Fibroblast of skin of right biceps (primary cell): ENCODE measurements at regions not wholly inside any gene's neighbourhood (a gene's known extent, or its start where the extent isn't known, plus 50 kb on each side); places are given as distances from the start of the nearest gene placed in this dataset.
"Not testable (repeated sequence)": the region's sequence is repeated elsewhere in the genome, so short reads cannot be mapped to it uniquely, and the experiment has no call there.

Source experiments
- DNase-seq: peaks from one replicate; pipeline ENCODE4 v3.0.0-alpha.2; 2013

DNA sequence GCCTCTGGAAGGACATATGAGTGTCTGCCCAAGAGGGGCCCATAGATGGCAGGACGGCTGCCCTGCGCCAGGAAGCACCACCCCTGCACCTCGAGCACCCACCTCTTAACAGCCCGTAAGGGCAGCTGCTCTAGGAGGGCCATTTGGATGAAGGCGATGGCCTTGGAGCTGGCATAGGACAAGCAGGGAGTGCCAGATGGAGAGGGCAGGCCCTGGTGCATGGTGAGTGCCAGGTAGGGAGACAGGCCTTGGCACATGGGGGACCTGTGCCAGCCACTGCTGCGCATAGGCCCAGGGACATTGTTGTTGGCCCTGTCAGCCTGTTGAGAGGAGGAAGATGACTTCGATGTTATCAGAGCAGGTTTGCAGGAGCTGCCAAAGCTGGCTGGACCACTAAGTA lies 134.2 kb downstream of the SLC25A46 start:
- no peak for DNase-seq

DNA sequence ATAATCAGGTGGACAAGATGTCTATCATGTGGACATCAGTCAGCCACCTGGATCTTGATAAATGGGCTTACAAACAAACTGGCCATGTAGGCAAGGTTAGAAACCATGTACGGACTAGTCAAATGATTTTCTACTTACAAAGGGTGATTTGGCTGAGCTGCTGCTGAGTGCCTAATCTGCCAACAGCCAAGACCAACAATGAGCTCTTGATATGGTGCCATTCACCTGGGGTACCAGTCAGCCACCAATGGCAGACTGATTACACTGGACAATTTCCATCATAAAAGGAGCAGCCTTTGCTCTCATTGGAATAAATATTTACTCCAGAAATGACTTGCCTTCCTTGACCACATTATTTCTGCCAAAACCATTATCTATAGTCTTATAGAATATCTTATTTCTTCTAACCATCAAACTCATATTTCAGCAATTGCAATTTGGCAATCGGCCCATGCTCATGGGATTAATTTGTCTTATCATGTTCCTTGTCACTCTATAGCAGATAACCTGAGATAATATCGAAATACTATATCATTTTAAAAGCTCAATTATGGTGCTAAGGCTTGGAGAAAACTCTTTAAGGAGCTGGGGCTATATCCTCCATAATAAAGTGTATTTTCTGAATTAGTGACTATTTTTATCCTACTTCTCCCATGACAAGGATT lies 135.1 kb downstream of the SLC25A46 start:
- no peak for DNase-seq

DNA sequence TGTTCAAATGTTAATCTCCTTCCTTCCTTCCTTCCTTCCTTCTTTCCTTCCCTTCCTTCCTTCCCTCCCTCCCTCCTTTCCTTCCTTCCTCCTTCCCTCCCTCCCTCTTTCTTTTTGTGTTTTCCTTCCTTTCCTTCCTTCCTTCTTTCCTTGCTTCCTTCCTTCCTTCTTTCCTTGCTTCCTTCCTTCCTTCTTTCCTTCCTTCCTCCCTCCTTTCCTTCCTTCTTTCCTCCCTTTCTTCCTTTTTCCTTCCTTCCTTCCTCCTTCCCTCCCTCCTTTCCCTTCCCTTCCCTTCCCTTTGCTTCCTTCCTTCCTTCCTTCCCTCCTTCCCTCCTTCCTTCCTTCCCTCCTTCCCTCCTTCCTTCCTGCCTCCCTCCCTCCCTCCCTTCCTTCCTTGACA lies 136.3 kb downstream of the SLC25A46 start:
- not testable (repeated sequence) for DNase-seq

DNA sequence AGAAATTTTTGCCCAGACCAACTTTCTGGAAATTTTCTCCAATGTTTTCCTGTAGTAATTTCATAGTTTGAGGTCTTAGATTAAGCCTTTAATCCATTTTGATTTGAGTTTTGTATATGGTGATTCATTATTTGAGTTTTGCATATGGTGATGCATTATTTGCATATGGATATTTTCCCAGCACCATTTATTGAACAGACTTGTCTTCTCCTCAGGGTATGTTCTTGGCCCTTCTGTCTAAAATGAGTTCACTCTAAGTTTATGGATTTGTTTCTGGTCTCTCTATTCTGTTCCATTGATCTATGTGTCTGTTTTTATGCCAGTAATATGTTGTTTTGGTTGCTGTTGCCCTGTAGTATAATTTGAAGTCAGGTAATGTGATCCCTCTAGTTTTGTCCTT lies 139.3 kb downstream of the SLC25A46 start:
- no peak for DNase-seq

DNA sequence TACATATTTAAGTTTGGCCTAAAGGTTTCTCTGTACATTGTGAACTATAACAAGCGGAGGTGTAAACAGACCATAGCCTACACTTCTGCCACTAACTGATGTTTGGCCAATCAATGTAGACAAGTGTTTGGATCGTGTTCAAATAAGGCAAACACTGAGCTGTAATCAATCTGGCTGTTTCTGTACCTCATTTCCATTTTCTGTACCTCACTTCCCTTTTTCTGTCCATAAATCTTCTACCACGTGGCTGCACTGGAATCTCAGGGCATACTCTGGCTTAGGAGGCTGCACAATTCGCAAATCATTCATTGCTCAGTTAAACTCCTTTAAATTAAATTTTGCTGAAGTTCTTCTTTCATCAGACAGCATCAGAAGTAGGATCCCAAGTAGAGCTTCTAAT lies 140.9 kb downstream of the SLC25A46 start:
- DNase-seq, result no peak

DNA sequence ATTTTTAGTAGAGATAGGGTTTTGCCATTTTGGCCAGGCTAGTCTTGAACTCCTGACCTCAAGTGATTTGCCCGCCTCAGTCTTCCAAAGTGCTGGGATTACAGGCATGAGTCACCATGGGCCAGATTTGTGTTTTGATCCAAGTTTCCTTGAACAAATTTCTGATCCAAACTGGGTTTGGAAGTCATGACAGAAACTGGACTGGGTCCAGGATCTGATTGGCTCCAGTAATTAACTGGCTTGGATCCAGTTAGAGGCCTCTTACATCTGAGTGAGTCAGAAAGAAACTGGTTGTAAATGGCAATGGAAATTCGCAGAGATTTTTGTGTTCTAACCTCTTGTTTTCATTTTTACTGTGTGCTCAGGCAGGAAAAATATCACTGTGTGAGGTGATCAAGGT lies 141.6 kb downstream of the SLC25A46 start:
- DNase-seq, result peak; percentile 83

DNA sequence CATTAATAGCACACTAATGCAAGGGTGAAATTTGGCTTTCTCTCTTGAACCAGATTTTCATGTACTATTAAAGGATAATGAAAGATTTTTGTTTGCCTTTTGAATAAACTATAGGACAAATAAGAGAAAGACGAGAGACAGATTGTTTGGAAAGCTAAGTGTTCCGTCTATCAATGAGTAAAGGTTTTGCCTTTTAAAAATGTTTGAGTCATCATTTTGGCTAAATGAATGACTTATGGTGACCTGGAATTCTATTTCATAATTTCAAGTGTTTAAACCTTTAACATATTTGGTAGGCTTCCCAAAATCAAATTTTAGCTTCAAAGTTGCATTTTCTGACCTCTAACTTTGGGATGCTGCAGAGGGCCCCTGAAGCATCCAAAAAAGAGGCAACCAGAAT lies 145.2 kb downstream of the SLC25A46 start:
- DNase-seq, result peak; percentile 7

DNA sequence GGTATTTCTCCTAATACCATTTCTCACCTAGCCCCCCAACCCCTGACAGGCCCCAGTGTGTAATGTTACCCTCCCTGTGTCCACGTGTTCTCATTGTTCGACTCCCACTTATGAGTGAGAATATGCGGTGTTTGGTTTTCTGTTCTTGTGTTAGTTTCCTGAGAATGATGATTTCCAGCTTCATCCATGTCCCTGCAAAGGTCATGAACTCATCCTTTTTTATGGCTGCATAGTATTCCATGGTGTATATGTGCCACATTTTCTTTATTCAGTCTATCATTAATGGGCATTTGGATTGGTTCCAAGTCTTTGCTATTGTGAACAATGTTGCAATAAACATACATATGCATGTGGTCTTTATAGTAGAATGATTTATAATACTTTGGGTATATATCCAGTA lies 148.4 kb downstream of the SLC25A46 start:
- not testable (repeated sequence) for DNase-seq

DNA sequence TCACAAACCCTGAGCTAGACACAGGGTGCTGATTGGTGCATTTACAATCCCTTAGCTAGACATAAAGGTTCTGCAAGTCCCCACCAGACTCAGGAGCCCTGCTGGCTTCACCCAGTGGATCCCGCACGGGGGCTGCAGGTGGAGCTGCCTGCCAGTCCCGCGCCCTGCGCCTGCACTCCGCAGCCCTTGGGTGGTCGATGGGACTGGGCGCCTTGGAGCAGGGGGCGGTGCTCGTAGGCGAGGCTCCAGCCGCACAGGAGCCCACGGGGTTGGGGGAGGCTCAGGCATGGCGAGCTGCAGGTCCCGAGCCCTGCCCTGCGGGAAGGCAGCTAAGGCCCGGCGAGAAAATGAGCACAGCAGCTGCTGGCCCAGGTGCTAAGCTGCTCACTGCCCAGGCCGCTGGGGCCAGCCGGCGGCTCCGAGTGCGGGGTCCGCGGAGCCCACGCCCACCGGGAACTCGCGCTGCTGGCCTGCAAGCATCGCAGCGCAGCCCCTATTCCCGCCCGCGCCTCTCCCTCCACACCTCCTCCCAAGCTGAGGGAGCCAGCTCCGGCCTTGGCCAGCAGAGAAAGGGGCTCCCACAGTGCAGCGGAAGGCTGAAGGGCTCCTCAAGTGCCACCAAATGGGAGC lies 155.2 kb downstream of the SLC25A46 start:
- DNase-seq, result not testable (repeated sequence)

DNA sequence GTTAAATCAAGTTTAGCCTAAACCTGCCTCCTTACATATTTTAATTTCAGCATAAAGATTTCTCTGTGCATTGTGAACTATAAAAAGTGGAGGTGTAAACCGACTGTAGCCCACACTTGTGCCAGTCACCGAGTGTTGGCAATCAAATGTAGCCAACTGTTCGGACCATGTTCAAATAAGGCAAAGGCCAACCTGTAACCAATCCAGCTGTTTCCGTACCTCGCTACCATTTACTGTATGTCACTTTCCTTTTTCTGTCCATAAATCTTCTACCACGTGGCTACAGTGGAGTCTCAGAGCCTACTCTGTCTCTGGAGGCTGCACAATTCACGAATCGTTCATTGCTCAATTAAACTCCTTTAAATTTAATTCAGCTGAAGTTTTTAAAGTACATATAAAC lies 156.0 kb downstream of the SLC25A46 start:
- no peak for DNase-seq

DNA sequence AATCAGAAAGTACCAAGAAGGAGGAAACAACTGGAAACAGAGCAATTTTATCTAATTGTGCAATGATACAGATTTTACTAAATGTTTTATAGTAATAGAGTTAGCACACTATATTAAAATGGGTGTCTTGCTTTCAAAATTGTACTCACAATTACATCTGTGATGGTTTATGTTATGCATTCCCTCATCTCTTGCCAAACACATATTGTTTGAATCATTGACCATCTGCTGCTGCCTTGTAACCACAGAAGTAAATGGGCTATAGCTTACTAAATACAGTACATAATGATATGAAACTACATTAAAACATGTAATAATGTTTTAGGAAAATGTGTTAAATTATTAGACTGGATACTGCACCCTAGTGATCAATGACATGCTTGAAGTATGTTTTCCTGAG lies 158.1 kb downstream of the SLC25A46 start:
- peak; percentile 47 for DNase-seq

DNA sequence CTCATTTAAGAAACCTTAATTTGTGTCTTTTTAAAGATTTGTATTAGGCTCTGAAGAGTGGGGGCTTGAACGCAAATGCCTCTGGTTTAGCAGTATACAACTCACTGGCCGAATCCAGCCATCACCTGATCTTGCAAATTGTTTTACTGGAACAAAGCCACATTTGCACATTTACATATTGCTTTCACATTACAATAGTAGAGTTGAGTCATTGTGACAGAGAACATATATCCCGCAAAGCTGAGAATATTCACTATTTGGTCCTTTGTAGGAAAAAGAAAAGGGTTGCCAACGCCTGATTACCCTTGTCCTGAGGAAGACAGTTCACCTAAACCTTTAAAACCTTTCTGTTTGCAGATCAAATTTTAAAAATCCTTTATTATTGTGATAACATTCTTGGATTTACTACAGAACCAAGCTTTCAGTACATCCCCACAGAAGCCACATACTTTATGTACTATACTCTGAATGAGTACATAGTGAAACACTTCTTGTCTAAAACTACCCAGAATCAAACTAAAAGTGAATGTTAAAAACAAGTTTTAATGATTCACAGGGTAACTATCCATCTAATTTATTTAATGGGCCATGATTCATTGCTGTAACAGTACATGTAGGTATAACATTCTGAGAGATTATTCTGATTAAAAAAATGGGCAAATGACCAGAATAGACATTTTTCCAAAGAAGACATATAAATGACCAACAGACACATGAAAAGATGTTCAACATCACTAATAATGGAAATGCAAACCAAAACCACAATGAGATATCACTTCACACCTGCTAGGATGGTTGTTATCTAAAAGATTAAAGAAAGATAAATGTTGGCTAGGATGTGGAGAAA lies 161.0 kb downstream of the SLC25A46 start:
- DNase-seq, result peak; percentile 65

DNA sequence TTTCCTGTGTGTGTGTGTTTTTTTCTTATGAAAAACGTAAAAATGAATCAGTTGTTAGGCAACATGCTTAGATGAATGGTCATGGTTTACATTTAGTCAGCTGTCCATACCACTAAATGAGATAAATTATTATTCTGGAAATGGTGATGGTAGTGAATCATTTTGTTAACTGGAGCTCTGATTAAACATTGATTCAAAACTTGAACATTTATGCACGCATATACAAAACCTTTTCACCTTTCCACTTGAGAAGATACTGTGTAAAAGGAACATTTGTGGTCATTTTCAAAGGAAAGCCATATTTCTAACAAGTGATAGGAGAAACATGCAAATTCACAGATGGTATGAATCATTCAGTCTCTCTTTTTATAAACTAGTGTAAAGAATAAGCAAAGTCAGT lies 162.0 kb downstream of the SLC25A46 start:
- DNase-seq, result peak; percentile 90

DNA sequence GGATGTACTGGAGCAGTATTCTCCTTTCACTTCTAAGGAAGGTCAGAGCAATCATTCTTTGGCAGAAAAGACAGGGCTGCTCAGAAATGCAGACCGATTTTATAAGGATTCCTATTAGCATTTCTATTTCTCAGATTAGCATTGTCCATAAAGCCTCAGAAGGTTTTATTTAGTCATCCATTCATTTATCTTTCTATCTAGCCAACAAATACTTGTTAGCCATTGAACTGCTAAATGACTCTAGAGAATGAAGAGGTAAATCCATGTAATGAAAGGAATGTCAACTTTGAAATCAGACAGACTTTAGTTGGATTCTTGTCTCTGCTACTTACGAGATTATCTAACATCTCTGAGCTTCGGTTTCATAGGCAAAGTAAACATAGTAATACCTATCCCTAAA lies 165.2 kb downstream of the SLC25A46 start:
- no peak for DNase-seq

DNA sequence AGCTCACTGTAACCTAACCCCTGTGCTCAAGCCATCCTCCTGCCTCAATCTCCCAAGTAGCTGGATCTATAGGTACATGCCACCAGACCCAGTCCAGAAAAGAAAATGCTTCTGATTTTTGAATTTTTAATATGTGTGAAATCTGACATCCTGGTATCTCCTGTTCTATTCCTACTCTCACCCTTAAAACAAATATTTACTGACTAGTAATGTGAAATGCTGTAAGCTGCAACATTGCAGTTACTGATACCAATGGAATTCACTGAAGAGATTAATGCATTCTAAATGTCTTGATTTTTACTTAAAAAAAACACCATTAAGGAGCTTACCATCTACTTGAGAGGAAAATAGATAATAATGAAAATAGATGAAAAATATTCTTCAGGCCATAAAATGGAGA lies 162.7 kb upstream of the TSLP start:
- no peak for DNase-seq

DNA sequence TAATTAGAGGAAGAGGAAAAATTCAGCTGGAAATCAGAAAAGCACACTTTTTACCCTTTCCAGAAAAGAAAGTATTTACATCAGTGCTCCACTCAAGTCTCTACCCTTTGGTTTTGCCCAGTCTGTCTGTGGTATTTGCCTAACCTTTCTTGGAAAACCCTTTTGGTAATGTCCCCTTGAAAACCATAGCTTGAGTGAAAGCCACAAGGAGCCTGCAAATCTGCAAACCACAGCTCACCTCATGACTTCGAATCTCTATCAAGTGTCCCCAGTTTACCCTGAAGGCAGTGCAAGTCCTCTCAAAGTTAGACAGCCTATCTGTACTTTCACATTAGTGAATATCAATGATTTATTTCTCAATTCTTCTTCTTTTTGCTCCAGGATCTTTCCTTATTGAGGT lies 162.1 kb upstream of the TSLP start:
- no peak for DNase-seq

DNA sequence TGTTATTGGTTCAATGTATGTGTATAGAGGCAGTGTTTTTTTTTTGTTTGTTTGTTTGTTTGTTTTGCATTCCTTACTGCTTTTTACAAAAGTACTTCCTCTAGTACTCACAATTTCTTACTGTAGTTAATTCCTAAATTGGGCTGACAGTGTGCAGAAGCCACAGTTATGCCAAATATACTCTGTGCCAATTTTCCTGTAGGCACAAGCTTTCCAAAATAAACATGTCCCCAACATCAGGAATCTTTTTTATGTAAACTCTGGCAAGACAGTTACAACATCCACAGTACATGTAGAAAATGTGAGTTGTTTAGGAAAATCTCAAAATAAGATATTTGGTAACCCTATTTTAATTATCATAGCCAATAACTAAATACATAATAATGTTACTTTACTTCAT lies 161.6 kb upstream of the TSLP start:
- peak; percentile 56 for DNase-seq

DNA sequence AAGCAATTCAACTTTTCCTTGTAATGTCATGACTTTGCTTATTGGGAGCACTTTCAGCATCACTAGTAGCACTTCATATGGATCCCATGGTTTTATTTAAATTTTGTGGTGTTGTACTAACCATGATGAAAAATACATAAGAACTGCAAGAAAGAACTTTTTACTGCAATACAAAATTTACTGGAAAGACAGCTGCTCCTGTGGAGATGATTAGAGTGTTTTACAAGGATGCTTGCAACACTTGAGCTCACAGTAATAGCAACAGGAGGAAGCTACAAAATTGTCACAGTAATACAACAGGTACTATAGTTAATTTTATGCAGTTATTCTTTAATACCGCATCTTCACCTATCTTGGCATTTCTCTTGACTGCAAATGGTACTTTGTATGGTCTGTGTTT lies 158.3 kb upstream of the TSLP start:
- DNase-seq, result no peak

DNA sequence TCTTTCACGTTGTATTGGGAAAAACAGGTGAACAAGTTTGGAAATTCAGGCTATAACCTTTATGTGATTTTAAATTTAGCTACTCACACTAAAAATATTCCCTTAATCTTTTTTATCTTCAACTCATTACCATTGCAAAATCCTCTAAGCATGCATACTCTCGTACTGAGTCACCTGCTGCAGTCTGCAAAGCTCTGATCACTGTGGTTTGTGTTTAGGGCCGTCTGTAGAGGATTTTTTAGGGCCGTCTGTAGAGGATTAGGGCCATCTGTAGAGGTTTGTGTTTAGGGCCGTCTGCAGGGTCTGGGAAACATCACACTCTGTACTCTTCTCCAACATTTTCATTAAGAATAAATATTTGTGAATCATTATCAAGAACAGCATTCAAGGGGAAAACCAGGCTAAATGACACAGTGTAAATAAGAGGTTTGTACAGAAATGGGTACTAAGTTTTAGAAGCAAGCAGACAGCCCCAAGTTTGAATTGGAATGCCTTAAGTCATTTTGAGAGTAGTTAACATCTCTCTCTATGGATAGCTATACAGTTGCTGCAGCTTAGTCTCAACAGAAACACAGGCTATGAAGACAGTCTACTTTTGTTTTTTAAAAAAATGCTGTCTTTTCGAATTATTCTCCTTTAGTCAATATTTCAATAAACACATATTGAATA lies 155.0 kb upstream of the TSLP start:
- peak; percentile 91 for DNase-seq

DNA sequence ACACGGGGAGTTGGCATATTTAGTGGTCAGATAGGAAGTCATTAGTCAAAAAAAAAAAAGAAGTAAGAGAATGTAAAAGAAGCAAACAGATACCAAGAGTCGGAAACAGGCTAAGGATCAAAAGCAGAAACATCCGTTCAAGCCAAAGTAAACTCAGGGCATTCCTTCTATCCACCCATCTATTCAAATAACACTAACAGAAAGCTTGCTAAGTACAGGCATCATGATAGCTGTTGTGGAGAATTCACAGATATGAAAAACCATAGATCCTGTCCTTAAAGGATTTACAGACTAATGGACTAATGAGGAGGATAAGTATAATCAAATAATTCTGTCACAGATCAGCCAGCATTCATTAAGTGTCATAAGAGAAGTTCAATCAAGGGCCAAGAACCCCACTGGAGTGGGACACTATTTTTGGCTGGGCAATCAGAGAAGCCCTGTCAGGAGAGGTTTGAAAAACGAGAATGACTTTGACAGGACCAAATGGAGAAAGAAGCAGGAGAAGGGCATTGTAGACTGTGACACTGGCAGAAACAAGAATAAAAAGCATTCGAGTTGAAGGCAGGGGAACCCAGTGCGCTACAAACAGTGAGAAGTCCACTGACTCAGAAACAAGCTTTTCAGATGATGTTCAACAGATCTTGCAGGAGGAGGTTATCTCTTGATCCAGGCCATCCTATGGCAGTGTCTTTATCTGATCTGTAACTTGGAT lies 154.2 kb upstream of the TSLP start:
- peak; percentile 22 for DNase-seq

DNA sequence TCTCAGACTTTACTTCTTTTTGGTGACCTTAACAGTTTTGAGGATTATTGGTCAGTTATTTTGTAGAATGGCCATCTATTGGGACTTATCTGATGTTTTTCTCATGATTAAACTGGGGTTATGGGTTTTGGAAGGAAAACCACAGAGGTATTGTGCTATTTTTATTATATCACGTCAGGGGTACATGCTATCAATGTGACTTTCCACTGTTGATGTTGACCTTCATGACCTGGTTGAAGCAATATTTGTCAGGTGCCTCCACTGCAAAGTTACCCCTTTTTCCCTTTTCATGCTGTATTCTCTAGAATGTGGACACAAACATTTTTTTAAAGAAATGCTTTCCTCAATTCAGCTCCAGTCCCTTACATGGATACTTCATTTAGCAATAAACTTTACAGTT lies 152.8 kb upstream of the TSLP start:
- no peak for DNase-seq

DNA sequence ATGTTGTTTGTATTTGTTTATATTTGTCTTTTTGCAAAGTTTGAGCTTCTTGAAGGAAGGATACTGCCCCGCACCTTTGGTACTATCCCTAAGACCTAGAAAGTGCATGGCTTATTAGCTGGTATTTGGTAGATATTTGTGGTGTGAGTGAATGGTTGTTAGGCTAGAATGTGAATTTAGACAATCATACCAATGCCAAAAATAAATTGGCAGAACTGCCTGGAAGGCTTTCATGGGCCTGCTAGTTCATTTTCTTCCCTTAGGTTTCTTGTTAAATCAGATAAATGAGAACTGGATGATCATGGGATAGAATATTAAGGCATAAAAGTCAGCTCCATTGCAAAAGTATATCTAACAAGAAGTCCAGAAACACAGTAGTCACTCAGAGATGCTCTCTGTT lies 147.5 kb upstream of the TSLP start:
- DNase-seq, result no peak

DNA sequence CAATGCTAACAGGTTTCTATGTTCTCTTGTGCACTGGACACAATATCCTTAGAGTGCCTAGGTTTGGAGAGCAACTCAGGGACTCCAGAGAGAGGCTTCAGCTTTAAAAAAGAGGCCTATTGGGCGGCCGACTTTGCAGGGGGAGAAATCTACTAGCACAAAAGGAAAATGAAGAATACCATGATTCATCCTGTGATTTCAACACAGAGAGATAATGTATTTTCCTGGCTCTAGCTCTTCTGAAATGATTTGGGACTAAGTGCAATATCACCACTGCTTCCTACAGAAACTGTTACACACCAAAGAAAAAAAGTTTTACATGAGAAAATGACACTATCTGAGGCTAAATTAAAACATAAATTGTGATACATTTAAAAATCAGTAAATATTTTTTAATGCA lies 146.1 kb upstream of the TSLP start:
- peak; percentile 30 for DNase-seq
